H1 (cell line): ENCODE measurements at regions not wholly inside any gene's neighbourhood (a gene's known extent, or its start where the extent isn't known, plus 50 kb on each side); places are given as distances from the start of the nearest gene placed in this dataset.

Source experiments
- CTCF ChIA-PET: fragments of 300-600 bp; sonication (Branson Sonifier 250); formaldehyde crosslinking; loops from one replicate; lab custom pipeline; 2021; ENCODE audit not compliant: partially characterized antibody; lab: Charles Lee
- POLR2A ChIA-PET: fragments of 300-600 bp; sonication (Branson Sonifier 250); formaldehyde crosslinking; loops from one replicate; lab custom pipeline; 2021; ENCODE audit warnings: inconsistent platforms; ENCODE audit not compliant: partially characterized antibody; lab: Charles Lee
- DNase-seq, 2 experiments: peaks; one replicate each; pipeline versions ENCODE4 v3.0.0 to v3.0.0-alpha.2; 2010 to 2022; ENCODE audit warnings: low spot score in 2 of 2, low read depth in 1 of 2, mixed read lengths in 1 of 2
- FAIRE-seq: peaks from 2 replicates; lab custom pipeline; 2011; peaks lifted over from hg19 to GRCh38; lab: Jason Lieb, UNC
- H2AFZ ChIP-seq: 2 replicates; pipeline ENCODE4 v1.8.1; 2012; ENCODE audit warnings: low read length, inconsistent platforms
- H2AK5ac ChIP-seq: 2 replicates; pipeline ENCODE4 v1.6.1; 2013; ENCODE audit warnings: low read depth, low read length
- H2BK120ac ChIP-seq: replicated peaks from 2 replicates; pipeline ENCODE3; 2013; ENCODE audit warnings: low read depth, low read length, inconsistent platforms
- H2BK12ac ChIP-seq: 2 replicates; pipeline ENCODE4 v1.6.1; 2013; ENCODE audit warnings: low read depth, low read length
- H2BK15ac ChIP-seq: 2 replicates; pipeline ENCODE4 v1.6.1; 2013; ENCODE audit warnings: low read length
- H2BK20ac ChIP-seq: 2 replicates; pipeline ENCODE4 v1.6.1; 2013; ENCODE audit warnings: low read length
- H2BK5ac ChIP-seq: 2 replicates; pipeline ENCODE4 v1.6.1; 2013; ENCODE audit warnings: low read depth, low read length
- H3K14ac ChIP-seq: 2 replicates; pipeline ENCODE4 v1.6.1; 2013; ENCODE audit warnings: inconsistent platforms; ENCODE audit not compliant: insufficient read length
- H3K18ac ChIP-seq: 2 replicates; pipeline ENCODE4 v1.6.1; 2013; ENCODE audit warnings: low read length; ENCODE audit errors: extremely low read depth
- H3K23ac ChIP-seq: 2 replicates; pipeline ENCODE4 v1.6.1; 2013; ENCODE audit warnings: inconsistent platforms; ENCODE audit not compliant: insufficient read length
- H3K23me2 ChIP-seq: 2 replicates; pipeline ENCODE4 v1.6.1; 2013; ENCODE audit warnings: low read depth, low read length
- H3K27ac ChIP-seq: 2 replicates; pipeline ENCODE4 v1.6.1; 2011; ENCODE audit warnings: low read depth, low read length, inconsistent platforms
- H3K27me3 ChIP-seq, 4 experiments: replicated peaks in 1 of 4; 1 replicate in 1 of 4; 2 replicates in 3 of 4; pipeline versions ENCODE4 v1.6.1 to v1.8.1; 2011 to 2013; ENCODE audit warnings: low read length in 3 of 4, mild to moderate bottlenecking in 3 of 4, inconsistent platforms in 2 of 4, mixed read lengths in 2 of 4, moderate library complexity in 1 of 4; ENCODE audit not compliant: control insufficient read depth in 3 of 4, insufficient read depth in 3 of 4; ENCODE audit errors: extremely low read depth in 1 of 4
- H3K36me3 ChIP-seq, 4 experiments: 2 replicates each; pipeline versions ENCODE4 v1.6.1 to v1.8.1; 2011 to 2013; ENCODE audit warnings: mild to moderate bottlenecking in 4 of 4, low read length in 3 of 4, moderate library complexity in 2 of 4, control low read depth in 1 of 4, inconsistent platforms in 1 of 4; ENCODE audit not compliant: insufficient read depth in 4 of 4, control insufficient read depth in 2 of 4
- H3K4ac ChIP-seq: replicated peaks from 2 replicates; pipeline ENCODE3; 2013; ENCODE audit warnings: low read length, low read depth, mixed read lengths, inconsistent platforms; ENCODE audit not compliant: insufficient read length
- H3K4me1 ChIP-seq, 4 experiments: replicated peaks in 1 of 4; 1 replicate in 1 of 4; 2 replicates in 3 of 4; pipeline versions ENCODE4 v1.6.1 to v1.8.1; 2011 to 2013; ENCODE audit warnings: low read length in 3 of 4, inconsistent platforms in 2 of 4, mixed read lengths in 1 of 4; ENCODE audit not compliant: insufficient read depth in 4 of 4, control insufficient read depth in 3 of 4
- H3K4me2 ChIP-seq, 2 experiments: 2 replicates each; pipeline versions ENCODE4 v1.6.1 to v1.8.1; 2011 to 2013; ENCODE audit warnings: low read depth in 2 of 2, low read length in 2 of 2, control low read depth in 1 of 2, inconsistent platforms in 1 of 2, mild to moderate bottlenecking in 1 of 2; ENCODE audit not compliant: insufficient read depth in 1 of 2
- H3K4me3 ChIP-seq, 4 experiments: fragments of 200-600, 300-600 bp in 1 of 4; sonication (generic), shearing (Covaris generic), sonication (Bioruptor Twin) in 1 of 4; 2 replicates each; pipeline versions ENCODE4 v1.5.1 to v1.8.1; 2011 to 2016; ENCODE audit warnings: low read length in 4 of 4, low read depth in 3 of 4, control low read depth in 2 of 4, inconsistent platforms in 2 of 4, mild to moderate bottlenecking in 2 of 4, mixed read lengths in 1 of 4, moderate library complexity in 1 of 4; ENCODE audit not compliant: insufficient read depth in 2 of 4; ENCODE audit errors: extremely low read depth in 1 of 4
- H3K56ac ChIP-seq: replicated peaks from 2 replicates; pipeline ENCODE3; 2013; ENCODE audit warnings: low read depth, mild to moderate bottlenecking, mixed read lengths, low read length, inconsistent platforms; ENCODE audit not compliant: insufficient read length
- H3K79me1 ChIP-seq: 2 replicates; pipeline ENCODE4 v1.6.1; 2013; ENCODE audit warnings: low read depth, low read length, control low read depth
- H3K79me2 ChIP-seq, 2 experiments: 2 replicates each; pipeline versions ENCODE4 v1.6.1 to v1.8.1; 2012 to 2013; ENCODE audit warnings: low read length in 2 of 2, mild to moderate bottlenecking in 2 of 2, inconsistent platforms in 1 of 2; ENCODE audit not compliant: insufficient read depth in 2 of 2, control insufficient read depth in 1 of 2
- H3K9ac ChIP-seq, 4 experiments: replicated peaks in 1 of 4; 1 replicate in 1 of 4; 2 replicates in 3 of 4; pipeline versions ENCODE4 v1.6.1 to v1.8.1; 2011 to 2013; ENCODE audit warnings: low read depth in 3 of 4, low read length in 3 of 4, control low read depth in 2 of 4, mild to moderate bottlenecking in 2 of 4, moderate library complexity in 2 of 4, inconsistent platforms in 1 of 4; ENCODE audit errors: extremely low read depth in 1 of 4
- H3K9me3 ChIP-seq, 2 experiments: 2 replicates each; pipeline versions ENCODE4 v1.6.1 to v1.8.1; 2012 to 2013; ENCODE audit warnings: mild to moderate bottlenecking in 2 of 2, moderate library complexity in 2 of 2, control low read depth in 1 of 2, inconsistent platforms in 1 of 2, low read depth in 1 of 2, low read length in 1 of 2, mixed read lengths in 1 of 2; ENCODE audit not compliant: insufficient read depth in 2 of 2
- H4K20me1 ChIP-seq, 2 experiments: replicated peaks in 1 of 2; 2 replicates each; pipeline versions ENCODE3 to v1.8.1; 2011 to 2013; ENCODE audit warnings: inconsistent platforms in 2 of 2, low read length in 2 of 2, mild to moderate bottlenecking in 1 of 2; ENCODE audit not compliant: insufficient read depth in 2 of 2, control insufficient read depth in 1 of 2
- H4K5ac ChIP-seq: 2 replicates; pipeline ENCODE4 v1.6.1; 2013; ENCODE audit warnings: low read length, low read depth, mixed read lengths, inconsistent platforms; ENCODE audit not compliant: insufficient read length
- H4K8ac ChIP-seq: 2 replicates; pipeline ENCODE4 v1.8.0; 2013; ENCODE audit warnings: mild to moderate bottlenecking, moderate library complexity, low read length, inconsistent platforms; ENCODE audit not compliant: insufficient read depth; ENCODE audit errors: extremely low read depth
- H4K91ac ChIP-seq: replicated peaks from 2 replicates; pipeline ENCODE3; 2013; ENCODE audit warnings: low read length, mixed read lengths, inconsistent platforms; ENCODE audit not compliant: insufficient read length
- CHD1 ChIP-seq: IDR thresholded peaks from 2 replicates; pipeline ENCODE4 v1.6.1; 2012; ENCODE audit warnings: low read depth, low read length, improper control_type of control experiment
- EGR1 ChIP-seq: IDR thresholded peaks from 2 replicates; pipeline ENCODE4 v1.6.1; 2011; ENCODE audit warnings: low read depth, low read length, borderline replicate concordance
- GTF2F1 ChIP-seq: IDR thresholded peaks from 2 replicates; pipeline ENCODE4 v1.6.1; 2012; ENCODE audit warnings: low read depth, low read length, improper control_type of control experiment, borderline replicate concordance
- JUN ChIP-seq: IDR thresholded peaks from 2 replicates; pipeline ENCODE4 v1.6.1; 2011; ENCODE audit warnings: low read depth, mild to moderate bottlenecking, improper control_type of control experiment, low read length
- POU5F1 ChIP-seq: IDR thresholded peaks from 2 replicates; pipeline ENCODE4 v1.6.1; 2011; ENCODE audit warnings: low read depth, mild to moderate bottlenecking, low read length, moderate library complexity
- SAP30 ChIP-seq: fragments of 300-600 bp; sonication (generic); IDR thresholded peaks from 2 replicates; pipeline ENCODE4 v1.7.1; 2012; ENCODE audit warnings: low read length, moderate library complexity, mild to moderate bottlenecking, inconsistent platforms; ENCODE audit not compliant: insufficient read depth, insufficient replicate concordance
- SP1 ChIP-seq: IDR thresholded peaks from 2 replicates; pipeline ENCODE4 v1.6.1; 2011; ENCODE audit warnings: low read depth, low read length
- SRF ChIP-seq: IDR thresholded peaks from 2 replicates; pipeline ENCODE4 v1.6.1; 2011; ENCODE audit warnings: mild to moderate bottlenecking, low read depth, low read length, moderate library complexity
- TBP ChIP-seq: IDR thresholded peaks from 2 replicates; pipeline ENCODE4 v1.6.1; 2011; ENCODE audit warnings: low read depth, low read length, improper control_type of control experiment
- WGBS, 2 experiments: shearing (Covaris generic) in 1 of 2; methylation state at CpG; one replicate each; pipeline versions ENCODE4 v1.1.6 to v1.1.7; 2013 to 2015; ENCODE audit warnings: low lambda C conversion rate in 2 of 2, mixed read lengths in 2 of 2, inconsistent platforms in 1 of 2, low coverage in 1 of 2, missing lambda C conversion rate in 1 of 2; ENCODE audit not compliant: insufficient replicate concordance in 2 of 2, insufficient coverage in 1 of 2, insufficient read length in 1 of 2; ENCODE audit errors: extremely low coverage in 1 of 2, missing lambda C conversion rate in 1 of 2; 5-methylcytosine and 5-hydroxymethylcytosine counted together

DNA sequence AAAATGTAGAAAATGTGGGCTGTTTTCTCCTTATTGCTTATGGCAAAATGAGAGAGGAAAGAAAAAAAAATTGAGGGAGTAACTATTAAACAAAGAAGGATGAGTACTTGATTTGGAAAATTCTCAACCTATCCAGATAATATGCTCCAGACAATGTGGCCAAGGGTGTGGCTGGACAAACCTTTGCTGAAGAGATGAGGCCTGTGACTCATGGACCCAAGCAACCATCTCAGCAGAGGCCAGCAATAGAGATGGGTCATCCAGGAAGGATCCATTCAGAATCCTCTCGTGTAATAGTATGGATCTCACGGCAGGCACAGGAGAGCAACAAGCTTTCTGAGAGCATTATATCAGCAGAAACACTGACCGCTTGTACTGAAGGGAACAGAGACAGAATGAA lies 120.3 kb upstream of the CELF2 start (continued):
- no peak for TF ChIP-seq JUN
- TF ChIP-seq, all 59 proteins: peak for 0

- FAIRE-seq = no peak
Observed at GRCh38 chr10:10901906-10902305, 115.8 kb upstream of the CELF2 start.

More at GRCh38 chr10:10901906-10902305, 115.8 kb upstream of the CELF2 start:
- no peak overlapping the region for H2BK5ac ChIP-seq
- H3K9ac ChIP-seq = no peak overlapping the region
- no peaks in the 10 kb centered on the region for H3K27me3 ChIP-seq
- no peak overlapping the region for H4K8ac ChIP-seq
- no peaks in the 10 kb centered on the region for H3K4me1 ChIP-seq
- H3K56ac ChIP-seq = no peak overlapping the region
- ChIA-PET POLR2A (no interaction called here), CTCF (interaction anchor here (0.6 kb wide), 1 partner anchor 177 kb away, joined by 3 read pairs; no protein-coding TSS in a partner anchor)
- H4K91ac ChIP-seq = no peak overlapping the region
- H3K36me3 ChIP-seq = no peaks in the 10 kb centered on the region
- no peaks in the 10 kb centered on the region for H4K20me1 ChIP-seq
- H2BK20ac ChIP-seq = no peak overlapping the region
- H4K5ac ChIP-seq = no peak overlapping the region
- H2BK12ac ChIP-seq = no peak overlapping the region
- H3K4ac ChIP-seq = no peak overlapping the region
- no peak overlapping the region for H2BK120ac ChIP-seq
- no peak overlapping the region for H3K23ac ChIP-seq
- TF ChIP-seq GTF2F1 = no peak
- no peak for TF ChIP-seq SAP30
- no peak for TF ChIP-seq TBP
- no peak for TF ChIP-seq EGR1
- no peak for TF ChIP-seq CHD1
- TF ChIP-seq POU5F1 = no peak
- TF ChIP-seq SP1 = no peak
- no peak for TF ChIP-seq SRF
- DNase-seq = no peak
- no peaks in the 10 kb centered on the region for H3K9me3 ChIP-seq
- no peak overlapping the region for H2BK15ac ChIP-seq
- no peak overlapping the region for H2AK5ac ChIP-seq
- no peak overlapping the region for H3K18ac ChIP-seq
- no peak overlapping the region for H2AFZ ChIP-seq
- H3K79me2 ChIP-seq = no peaks in the 10 kb centered on the region
- no peak overlapping the region for H3K4me3 ChIP-seq
- WGBS, 2 experiments = 88% methylated on average over 3 of the region's 3 CpGs; no CpG with 5 or more reads in 1 of the 2 experiments
- no peak overlapping the region for H3K14ac ChIP-seq
- H3K23me2 ChIP-seq = no peaks in the 10 kb centered on the region
- no peak overlapping the region for H3K4me2 ChIP-seq
- no peaks in the 10 kb centered on the region for H3K79me1 ChIP-seq
- no peak overlapping the region for H3K27ac ChIP-seq
